ENCODE measurements at regions not wholly inside any gene's neighbourhood (a gene's known extent, or its start where the extent isn't known, plus 50 kb on each side); places are given as distances from the start of the nearest gene placed in this dataset.

GRCh38 chr9:82090046-82090445 lies 101.5 kb downstream of the SPATA31D1 start:
- no peak overlapping the region for H3K4me3 ChIP-seq (ENCODE audit: low read depth in 1 of 2, low read length in 2 of 2)
- no peaks in the 10 kb centered on the region for H3K27me3 ChIP-seq (ENCODE audit: control insufficient read depth in 1 of 2, insufficient read depth in 2 of 2, low read length in 2 of 2)
- no peak overlapping the region for H3K27ac ChIP-seq (ENCODE audit: low read depth, low read length)
- H3K4me1 ChIP-seq (ENCODE audit: control insufficient read depth in 1 of 2, insufficient read depth in 2 of 2, low read length in 2 of 2), result no peaks in the 10 kb centered on the region
- H3K9ac ChIP-seq (ENCODE audit: low read depth in 1 of 2, low read length in 2 of 2), result no peak overlapping the region
- H3K36me3 ChIP-seq (ENCODE audit: control insufficient read depth in 1 of 2, insufficient read depth in 2 of 2, low read length in 2 of 2), result no peaks in the 10 kb centered on the region
- H3K9me3 ChIP-seq (ENCODE audit: control insufficient read depth in 1 of 2, low read length in 2 of 2), result no peaks in the 10 kb centered on the region

- Histone ChIP-seq H3K9me3 (ENCODE audit: control insufficient read depth in 1 of 2, low read length in 2 of 2) (no peaks in the 10 kb centered on the region), H3K27ac (ENCODE audit: low read depth, low read length) (no peak overlapping the region)
These were observed 102.5 kb downstream of the SPATA31D1 start for GRCh38 chr9:82091100-82091499.

GRCh38 chr9:82091610-82092009 lies 103.0 kb downstream of the SPATA31D1 start:
- no peaks in the 10 kb centered on the region for H3K9me3 ChIP-seq (ENCODE audit: control insufficient read depth in 1 of 2, low read length in 2 of 2)
- H3K27me3 ChIP-seq (ENCODE audit: control insufficient read depth in 1 of 2, insufficient read depth in 2 of 2, low read length in 2 of 2), result no peaks in the 10 kb centered on the region
- no peaks in the 10 kb centered on the region for H3K4me1 ChIP-seq (ENCODE audit: control insufficient read depth in 1 of 2, insufficient read depth in 2 of 2, low read length in 2 of 2)
- no peak overlapping the region for H3K4me3 ChIP-seq (ENCODE audit: low read depth in 1 of 2, low read length in 2 of 2)
- no peak overlapping the region for H3K27ac ChIP-seq (ENCODE audit: low read depth, low read length)
- H3K36me3 ChIP-seq (ENCODE audit: control insufficient read depth in 1 of 2, insufficient read depth in 2 of 2, low read length in 2 of 2), result no peaks in the 10 kb centered on the region
- no peak overlapping the region for H3K9ac ChIP-seq (ENCODE audit: low read depth in 1 of 2, low read length in 2 of 2)

More at GRCh38 chr9:82091100-82091499, 102.5 kb downstream of the SPATA31D1 start:
- Histone ChIP-seq H3K27me3 (ENCODE audit: control insufficient read depth in 1 of 2, insufficient read depth in 2 of 2, low read length in 2 of 2) (no peaks in the 10 kb centered on the region), H3K4me3 (ENCODE audit: low read depth in 1 of 2, low read length in 2 of 2) (no peak overlapping the region), H3K9ac (ENCODE audit: low read depth in 1 of 2, low read length in 2 of 2) (no peak overlapping the region), H3K4me1 (ENCODE audit: control insufficient read depth in 1 of 2, insufficient read depth in 2 of 2, low read length in 2 of 2) (no peaks in the 10 kb centered on the region), H3K36me3 (ENCODE audit: control insufficient read depth in 1 of 2, insufficient read depth in 2 of 2, low read length in 2 of 2) (no peaks in the 10 kb centered on the region)

- Histone ChIP-seq H3K9ac (ENCODE audit: low read depth in 1 of 2, low read length in 2 of 2) (no peak overlapping the region), H3K27ac (ENCODE audit: low read depth, low read length) (no peak overlapping the region), H3K4me1 (ENCODE audit: control insufficient read depth in 1 of 2, insufficient read depth in 2 of 2, low read length in 2 of 2) (no peaks in the 10 kb centered on the region), H3K9me3 (ENCODE audit: control insufficient read depth in 1 of 2, low read length in 2 of 2) (peaks cover 0 to 3% of the 10 kb centered on the region in 2 donors), H3K36me3 (ENCODE audit: control insufficient read depth in 1 of 2, insufficient read depth in 2 of 2, low read length in 2 of 2) (no peaks in the 10 kb centered on the region), H3K4me3 (ENCODE audit: low read depth in 1 of 2, low read length in 2 of 2) (no peak overlapping the region), H3K27me3 (ENCODE audit: control insufficient read depth in 1 of 2, insufficient read depth in 2 of 2, low read length in 2 of 2) (no peaks in the 10 kb centered on the region)
These were observed 112.9 kb downstream of the SPATA31D1 start for GRCh38 chr9:82101475-82101874.

- H3K4me3 ChIP-seq (ENCODE audit: low read depth in 1 of 2, low read length in 2 of 2), result no peak overlapping the region
- no peaks in the 10 kb centered on the region for H3K36me3 ChIP-seq (ENCODE audit: control insufficient read depth in 1 of 2, insufficient read depth in 2 of 2, low read length in 2 of 2)
- no peaks in the 10 kb centered on the region for H3K27me3 ChIP-seq (ENCODE audit: control insufficient read depth in 1 of 2, insufficient read depth in 2 of 2, low read length in 2 of 2)
- no peaks in the 10 kb centered on the region for H3K4me1 ChIP-seq (ENCODE audit: control insufficient read depth in 1 of 2, insufficient read depth in 2 of 2, low read length in 2 of 2)
- H3K9me3 ChIP-seq (ENCODE audit: control insufficient read depth in 1 of 2, low read length in 2 of 2), result peaks cover 0 to 3% of the 10 kb centered on the region in 2 donors
- no peak overlapping the region for H3K9ac ChIP-seq (ENCODE audit: low read depth in 1 of 2, low read length in 2 of 2)
- no peak overlapping the region for H3K27ac ChIP-seq (ENCODE audit: low read depth, low read length)
These were observed 115.7 kb downstream of the SPATA31D1 start for GRCh38 chr9:82104252-82104651.

- Histone ChIP-seq H3K4me1 (ENCODE audit: control insufficient read depth in 1 of 2, insufficient read depth in 2 of 2, low read length in 2 of 2) (no peaks in the 10 kb centered on the region), H3K27me3 (ENCODE audit: control insufficient read depth in 1 of 2, insufficient read depth in 2 of 2, low read length in 2 of 2) (no peaks in the 10 kb centered on the region), H3K4me3 (ENCODE audit: low read depth in 1 of 2, low read length in 2 of 2) (no peak overlapping the region), H3K27ac (ENCODE audit: low read depth, low read length) (no peak overlapping the region), H3K9ac (ENCODE audit: low read depth in 1 of 2, low read length in 2 of 2) (no peak overlapping the region), H3K9me3 (ENCODE audit: control insufficient read depth in 1 of 2, low read length in 2 of 2) (peaks cover 0 to 3% of the 10 kb centered on the region in 2 donors), H3K36me3 (ENCODE audit: control insufficient read depth in 1 of 2, insufficient read depth in 2 of 2, low read length in 2 of 2) (no peaks in the 10 kb centered on the region)
These were observed 117.2 kb downstream of the SPATA31D1 start for GRCh38 chr9:82105729-82106128.

GRCh38 chr9:82106536-82106935 lies 118.0 kb downstream of the SPATA31D1 start:
- Histone ChIP-seq H3K36me3 (ENCODE audit: control insufficient read depth in 1 of 2, insufficient read depth in 2 of 2, low read length in 2 of 2) (no peaks in the 10 kb centered on the region), H3K27ac (ENCODE audit: low read depth, low read length) (no peak overlapping the region)

GRCh38 chr9:82108474-82108873 lies 119.9 kb downstream of the SPATA31D1 start:
- Histone ChIP-seq H3K9ac (ENCODE audit: low read depth in 1 of 2, low read length in 2 of 2) (no peak overlapping the region), H3K36me3 (ENCODE audit: control insufficient read depth in 1 of 2, insufficient read depth in 2 of 2, low read length in 2 of 2) (no peaks in the 10 kb centered on the region), H3K27me3 (ENCODE audit: control insufficient read depth in 1 of 2, insufficient read depth in 2 of 2, low read length in 2 of 2) (no peaks in the 10 kb centered on the region), H3K4me1 (ENCODE audit: control insufficient read depth in 1 of 2, insufficient read depth in 2 of 2, low read length in 2 of 2) (no peaks in the 10 kb centered on the region), H3K9me3 (ENCODE audit: control insufficient read depth in 1 of 2, low read length in 2 of 2) (no peaks in the 10 kb centered on the region), H3K27ac (ENCODE audit: low read depth, low read length) (no peak overlapping the region), H3K4me3 (ENCODE audit: low read depth in 1 of 2, low read length in 2 of 2) (no peak overlapping the region)

More at GRCh38 chr9:82106536-82106935, 118.0 kb downstream of the SPATA31D1 start:
- no peaks in the 10 kb centered on the region for H3K9me3 ChIP-seq (ENCODE audit: control insufficient read depth in 1 of 2, low read length in 2 of 2)
- H3K27me3 ChIP-seq (ENCODE audit: control insufficient read depth in 1 of 2, insufficient read depth in 2 of 2, low read length in 2 of 2), result no peaks in the 10 kb centered on the region
- H3K4me1 ChIP-seq (ENCODE audit: control insufficient read depth in 1 of 2, insufficient read depth in 2 of 2, low read length in 2 of 2), result no peaks in the 10 kb centered on the region
- H3K9ac ChIP-seq (ENCODE audit: low read depth in 1 of 2, low read length in 2 of 2), result no peak overlapping the region
- H3K4me3 ChIP-seq (ENCODE audit: low read depth in 1 of 2, low read length in 2 of 2), result no peak overlapping the region

- Histone ChIP-seq H3K4me1 (ENCODE audit: control insufficient read depth in 1 of 2, insufficient read depth in 2 of 2, low read length in 2 of 2) (no peaks in the 10 kb centered on the region), H3K9ac (ENCODE audit: low read depth in 1 of 2, low read length in 2 of 2) (no peak overlapping the region), H3K4me3 (ENCODE audit: low read depth in 1 of 2, low read length in 2 of 2) (no peak overlapping the region), H3K9me3 (ENCODE audit: control insufficient read depth in 1 of 2, low read length in 2 of 2) (no peaks in the 10 kb centered on the region), H3K27me3 (ENCODE audit: control insufficient read depth in 1 of 2, insufficient read depth in 2 of 2, low read length in 2 of 2) (no peaks in the 10 kb centered on the region), H3K36me3 (ENCODE audit: control insufficient read depth in 1 of 2, insufficient read depth in 2 of 2, low read length in 2 of 2) (no peaks in the 10 kb centered on the region), H3K27ac (ENCODE audit: low read depth, low read length) (no peak overlapping the region)
These were observed 120.4 kb downstream of the SPATA31D1 start for GRCh38 chr9:82108941-82109340.

GRCh38 chr9:82109626-82110025 lies 121.1 kb downstream of the SPATA31D1 start:
- H3K4me1 ChIP-seq (ENCODE audit: control insufficient read depth in 1 of 2, insufficient read depth in 2 of 2, low read length in 2 of 2), result no peaks in the 10 kb centered on the region

GRCh38 chr9:82110881-82111280 lies 122.3 kb downstream of the SPATA31D1 start:
- Histone ChIP-seq H3K9me3 (ENCODE audit: control insufficient read depth in 1 of 2, low read length in 2 of 2) (no peaks in the 10 kb centered on the region), H3K4me3 (ENCODE audit: low read depth in 1 of 2, low read length in 2 of 2) (no peak overlapping the region), H3K36me3 (ENCODE audit: control insufficient read depth in 1 of 2, insufficient read depth in 2 of 2, low read length in 2 of 2) (no peaks in the 10 kb centered on the region), H3K27ac (ENCODE audit: low read depth, low read length) (no peak overlapping the region), H3K9ac (ENCODE audit: low read depth in 1 of 2, low read length in 2 of 2) (no peak overlapping the region), H3K4me1 (ENCODE audit: control insufficient read depth in 1 of 2, insufficient read depth in 2 of 2, low read length in 2 of 2) (no peaks in the 10 kb centered on the region), H3K27me3 (ENCODE audit: control insufficient read depth in 1 of 2, insufficient read depth in 2 of 2, low read length in 2 of 2) (no peaks in the 10 kb centered on the region)

More at GRCh38 chr9:82109626-82110025, 121.1 kb downstream of the SPATA31D1 start:
- H3K9ac ChIP-seq (ENCODE audit: low read depth in 1 of 2, low read length in 2 of 2), result no peak overlapping the region
- no peak overlapping the region for H3K27ac ChIP-seq (ENCODE audit: low read depth, low read length)
- no peaks in the 10 kb centered on the region for H3K36me3 ChIP-seq (ENCODE audit: control insufficient read depth in 1 of 2, insufficient read depth in 2 of 2, low read length in 2 of 2)
- no peak overlapping the region for H3K4me3 ChIP-seq (ENCODE audit: low read depth in 1 of 2, low read length in 2 of 2)
- no peaks in the 10 kb centered on the region for H3K27me3 ChIP-seq (ENCODE audit: control insufficient read depth in 1 of 2, insufficient read depth in 2 of 2, low read length in 2 of 2)
- no peaks in the 10 kb centered on the region for H3K9me3 ChIP-seq (ENCODE audit: control insufficient read depth in 1 of 2, low read length in 2 of 2)

Measured in duodenal mucosa (tissue), 2 donors.